Activated CD8-positive, alpha-beta memory T cell treated with anti-CD3 and anti-CD28 coated beads, Interleukin-2, amount 10 ng/mL, durations not matched to agents 7 days and 5 days (primary cell): ENCODE measurements at regions not wholly inside any gene's neighbourhood (a gene's known extent, or its start where the extent isn't known, plus 50 kb on each side); places are given as distances from the start of the nearest gene placed in this dataset.
"Not testable (repeated sequence)": the region's sequence is repeated elsewhere in the genome, so short reads cannot be mapped to it uniquely, and the experiment has no call there.

Source experiments
- ATAC-seq: fragments of 150-1000 bp; cut with Tn5 transposase; one replicate; pipeline ENCODE4 v1.10.0; 2021; ENCODE audit warnings: moderate library complexity
- CTCF ChIA-PET: fragments of 350-600 bp; sonication (Branson Sonifier 250); formaldehyde crosslinking; loops from one replicate; lab custom pipeline; 2021; ENCODE audit warnings: antibody characterized with exemption; lab: Charles Lee
- DNase-seq: peaks from one replicate; pipeline ENCODE4 v3.0.0-alpha.2; 2020
- H3K27ac Mint-ChIP-seq: one replicate; pipeline ENCODE4 v1.8.0; 2021; ENCODE audit warnings: mild to moderate bottlenecking, mixed read lengths
- H3K27me3 Mint-ChIP-seq: one replicate; pipeline ENCODE4 v1.8.0; 2021; ENCODE audit warnings: mixed read lengths
- H3K36me3 Mint-ChIP-seq: one replicate; pipeline ENCODE4 v1.8.0; 2021; ENCODE audit warnings: mild to moderate bottlenecking, mixed read lengths
- H3K4me1 Mint-ChIP-seq: one replicate; pipeline ENCODE4 v1.8.0; 2021; ENCODE audit warnings: mixed read lengths
- H3K4me3 Mint-ChIP-seq: one replicate; pipeline ENCODE4 v1.8.0; 2021; ENCODE audit warnings: mild to moderate bottlenecking, moderate library complexity, mixed read lengths
- H3K9me3 Mint-ChIP-seq: one replicate; pipeline ENCODE4 v1.8.0; 2022; ENCODE audit warnings: low read depth, mixed read lengths

DNA sequence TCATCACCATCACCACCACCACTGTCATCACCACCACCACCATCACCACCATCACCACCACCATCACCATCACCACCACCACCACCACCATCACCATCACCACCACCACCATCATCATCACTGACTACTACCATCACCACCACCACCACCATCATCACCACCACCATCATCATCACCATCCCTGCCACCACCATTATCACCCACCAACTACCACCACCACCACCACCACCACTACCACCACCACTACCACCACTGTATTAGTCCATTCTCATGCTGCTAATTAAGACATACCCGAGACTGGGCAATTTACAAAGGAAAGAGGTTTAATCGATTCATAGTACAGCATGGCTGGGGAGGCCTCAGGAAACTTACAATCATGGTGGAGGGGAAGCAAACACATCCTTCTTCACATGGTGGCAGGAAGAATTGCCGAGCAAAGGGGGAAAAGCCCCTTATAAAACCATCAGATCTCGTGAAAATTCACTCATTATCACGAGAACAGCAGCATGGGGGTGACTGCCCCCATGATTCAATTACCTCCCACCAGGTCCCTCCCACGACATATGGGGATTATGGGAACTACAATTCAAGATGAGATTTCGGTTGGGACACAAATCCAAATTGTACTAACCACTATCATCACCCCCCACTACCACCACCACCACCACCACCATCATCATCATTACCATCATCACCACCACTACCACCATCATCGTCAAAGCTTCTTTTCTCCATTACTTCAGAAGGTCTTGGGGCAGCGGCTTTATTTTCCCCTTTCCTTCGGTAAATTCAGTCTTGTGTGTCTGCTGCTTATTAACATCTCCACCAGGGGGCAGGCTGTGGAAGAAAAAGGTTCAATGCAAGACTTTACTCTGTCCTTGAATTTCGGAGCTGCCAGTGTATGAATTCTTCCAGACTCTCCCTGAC is 53.6 kb upstream of the SCAF4 start:
- H3K9me3 Mint-ChIP-seq, H3K27ac Mint-ChIP-seq, ATAC-seq, H3K4me1 Mint-ChIP-seq, H3K36me3 Mint-ChIP-seq, H3K4me3 Mint-ChIP-seq: not testable (repeated sequence)
- CTCF ChIA-PET = interaction anchor here (0.9 to 1.0 kb wide), 2 partner anchors 10 to 471 kb away, joined by 3 to 4 read pairs; no protein-coding TSS in a partner anchor
- peaks cover 11% of the 10 kb centered on the region for H3K27me3 Mint-ChIP-seq
- peak; percentile 53 for DNase-seq

DNA sequence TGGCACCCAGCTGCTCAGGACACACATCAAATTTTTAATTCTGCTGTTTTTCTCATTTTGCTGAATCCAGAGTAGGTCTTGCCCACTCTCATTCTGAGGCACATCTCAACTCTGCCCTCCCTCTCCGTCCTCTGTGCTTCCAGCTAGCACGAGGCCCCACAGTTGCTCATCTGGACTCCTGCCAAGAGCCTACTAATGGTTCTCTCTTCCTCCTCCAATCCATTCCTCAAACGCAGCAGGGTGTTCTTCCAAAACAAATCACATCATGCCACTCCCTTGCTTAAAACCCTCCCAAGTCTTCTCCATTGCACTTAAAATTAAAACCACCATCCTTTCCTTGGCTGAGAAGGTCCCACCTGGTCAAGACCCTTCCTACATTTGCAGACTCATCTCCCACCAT is 49.8 kb upstream of the SCAF4 start:
- Mint-ChIP-seq H3K4me3 (no peak overlapping the region), H3K27me3 (peaks cover 13% of the 10 kb centered on the region), H3K4me1 (peaks cover 2% of the 10 kb centered on the region), H3K9me3 (no peaks in the 10 kb centered on the region), H3K27ac (no peak overlapping the region), H3K36me3 (peaks cover 1% of the 10 kb centered on the region)
- ATAC-seq (no peak), DNase-seq (no peak)
- CTCF ChIA-PET = no interaction called here
